Breast epithelium (tissue), 4 donors: ENCODE measurements at regions not wholly inside any gene's neighbourhood (a gene's known extent, or its start where the extent isn't known, plus 50 kb on each side); places are given as distances from the start of the nearest gene placed in this dataset.

Source experiments
- DNase-seq, 2 donors: peaks; one replicate each; pipeline ENCODE4 v3.0.0-alpha.2; 2019; ENCODE audit warnings: low spot score in 2 of 2
- H3K27ac ChIP-seq, 2 donors: fragments of 200-600 bp; sonication (generic) in 1 of 2; one replicate each; pipeline ENCODE4 v1.5.1; 2016 to 2019; ENCODE audit warnings: mild to moderate bottlenecking in 1 of 2
- H3K27me3 ChIP-seq, 2 donors: fragments of 200-600 bp; sonication (generic) in 1 of 2; one replicate each; pipeline versions ENCODE4 v1.5.1 to v1.6.0; 2017 to 2019; ENCODE audit warnings: control low read depth in 1 of 2, mild to moderate bottlenecking in 1 of 2
- H3K36me3 ChIP-seq: fragments of 200-600 bp; one replicate; pipeline ENCODE4 v1.5.1; 2019
- H3K4me1 ChIP-seq, 2 donors: fragments of 200-600 bp; sonication (generic); one replicate each; pipeline ENCODE4 v1.5.1; 2016 to 2019; ENCODE audit warnings: control low read depth in 1 of 2
- H3K4me3 ChIP-seq, 3 donors: fragments of 200-600 bp; sonication (generic); 1 replicate in 2 of 3; 2 replicates in 1 of 3; pipeline ENCODE4 v1.5.1; 2016 to 2019; ENCODE audit warnings: mild to moderate bottlenecking in 3 of 3, moderate library complexity in 2 of 3
- H3K9me3 ChIP-seq, 2 donors: fragments of 200-600 bp; sonication (generic) in 1 of 2; one replicate each; pipeline ENCODE4 v1.5.1; 2016 to 2019; ENCODE audit warnings: control low read depth in 1 of 2
- POLR2A ChIP-seq: fragments of 450-650 bp; IDR thresholded peaks from one replicate; pipeline ENCODE4 v1.6.1; 2016; ENCODE audit warnings: antibody characterized with exemption, mild to moderate bottlenecking, moderate library complexity
- POLR2AphosphoS5 ChIP-seq, 3 donors: sonication (generic); formaldehyde crosslinking; IDR thresholded peaks; one replicate each; pipeline ENCODE4 v1.6.1; 2017; ENCODE audit warnings: antibody characterized with exemption in 3 of 3
- intact Hi-C: fragments of 100-400 bp; cut with DNase I; formaldehyde crosslinking; loops from one replicate; pipeline ENCODE4 v1.15.1; 2023; ENCODE audit warnings: low total_unique reads
- TF ChIP-seq, protein P1 (sequence below), 3 donors: fragments of 450-650 bp; IDR thresholded peaks; one replicate each; pipeline ENCODE4 v1.5.1; 2016 to 2017; ENCODE audit warnings: antibody characterized with exemption in 3 of 3, mild to moderate bottlenecking in 3 of 3, moderate library complexity in 3 of 3

DNA sequence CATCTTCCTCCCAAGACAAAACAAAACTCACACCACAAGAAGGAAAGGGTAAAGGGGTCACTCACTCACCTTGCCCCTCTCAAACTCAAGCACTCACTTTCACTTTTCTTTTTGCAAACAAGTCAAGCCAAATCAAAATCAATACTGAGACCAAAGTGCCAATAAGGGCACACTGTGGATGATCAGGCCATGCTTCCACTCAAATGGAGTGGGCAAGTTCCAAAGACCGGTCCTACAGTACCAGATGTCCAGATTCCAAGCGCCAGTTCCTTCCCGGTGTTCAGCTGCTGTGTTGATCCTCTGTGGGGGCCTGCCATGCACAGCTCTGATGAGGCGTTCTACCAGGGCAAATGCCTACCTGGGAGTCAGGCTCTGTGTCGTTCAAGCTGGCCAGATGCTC, 162.6 kb upstream of the GRIK2 start:
- TF ChIP-seq POLR2AphosphoS5 (IDR thresholded peaks at IDR 0.05), result no peak
- TF ChIP-seq POLR2A, result no peak
- TF ChIP-seq, protein P1, sequence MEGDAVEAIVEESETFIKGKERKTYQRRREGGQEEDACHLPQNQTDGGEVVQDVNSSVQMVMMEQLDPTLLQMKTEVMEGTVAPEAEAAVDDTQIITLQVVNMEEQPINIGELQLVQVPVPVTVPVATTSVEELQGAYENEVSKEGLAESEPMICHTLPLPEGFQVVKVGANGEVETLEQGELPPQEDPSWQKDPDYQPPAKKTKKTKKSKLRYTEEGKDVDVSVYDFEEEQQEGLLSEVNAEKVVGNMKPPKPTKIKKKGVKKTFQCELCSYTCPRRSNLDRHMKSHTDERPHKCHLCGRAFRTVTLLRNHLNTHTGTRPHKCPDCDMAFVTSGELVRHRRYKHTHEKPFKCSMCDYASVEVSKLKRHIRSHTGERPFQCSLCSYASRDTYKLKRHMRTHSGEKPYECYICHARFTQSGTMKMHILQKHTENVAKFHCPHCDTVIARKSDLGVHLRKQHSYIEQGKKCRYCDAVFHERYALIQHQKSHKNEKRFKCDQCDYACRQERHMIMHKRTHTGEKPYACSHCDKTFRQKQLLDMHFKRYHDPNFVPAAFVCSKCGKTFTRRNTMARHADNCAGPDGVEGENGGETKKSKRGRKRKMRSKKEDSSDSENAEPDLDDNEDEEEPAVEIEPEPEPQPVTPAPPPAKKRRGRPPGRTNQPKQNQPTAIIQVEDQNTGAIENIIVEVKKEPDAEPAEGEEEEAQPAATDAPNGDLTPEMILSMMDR (IDR thresholded peaks at IDR 0.05), result no peak

GRCh38 chr6:101231606-101232235, 161.8 kb upstream of the GRIK2 start:
- intact Hi-C loops, result no loop called here
- Histone ChIP-seq H3K27me3 (no peaks in the 10 kb centered on the region), H3K4me1 (no peaks in the 10 kb centered on the region), H3K36me3 (no peaks in the 10 kb centered on the region), H3K4me3 (no peak overlapping the region), H3K9me3 (no peaks in the 10 kb centered on the region), H3K27ac (no peak overlapping the region)
- no peak for DNase-seq
- TF ChIP-seq POLR2A (no peak), POLR2AphosphoS5 (IDR thresholded peaks at IDR 0.05) (no peak)
- TF ChIP-seq, protein P1 (IDR thresholded peaks at IDR 0.05), result no peak

More for the DNA sequence above, 162.6 kb upstream of the GRIK2 start:
- Histone ChIP-seq H3K9me3 (peaks cover 0 to 4% of the 10 kb centered on the region in 2 donors), H3K4me1 (no peaks in the 10 kb centered on the region), H3K4me3 (no peak overlapping the region), H3K27ac (no peak overlapping the region), H3K36me3 (no peaks in the 10 kb centered on the region), H3K27me3 (no peaks in the 10 kb centered on the region)
- intact Hi-C loops, result no loop called here
- no peak for DNase-seq

DNA sequence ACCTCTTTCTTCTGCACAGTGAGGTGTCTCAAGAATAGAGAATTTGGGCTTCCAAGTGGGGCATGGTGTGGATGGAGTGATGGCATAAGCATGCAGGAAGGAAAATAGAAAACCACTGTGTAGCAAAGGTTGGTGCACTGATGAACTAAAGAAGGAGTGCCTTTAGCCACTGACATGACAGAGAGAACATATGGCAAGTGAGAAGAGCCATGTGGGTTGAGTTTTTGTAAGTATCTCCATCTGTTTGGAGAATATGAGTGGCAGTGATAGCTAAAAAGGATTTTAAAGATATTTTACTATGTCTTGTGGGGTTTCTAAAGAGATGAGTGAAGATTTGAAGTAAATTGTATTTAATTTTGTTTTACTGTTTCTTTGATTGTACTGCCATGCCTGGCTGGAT, 160.5 kb upstream of the GRIK2 start:
- Histone ChIP-seq H3K27me3 (no peaks in the 10 kb centered on the region), H3K4me3 (no peak overlapping the region), H3K27ac (no peak overlapping the region), H3K4me1 (no peaks in the 10 kb centered on the region), H3K9me3 (no peaks in the 10 kb centered on the region), H3K36me3 (no peaks in the 10 kb centered on the region)
- intact Hi-C loops, result no loop called here
- TF ChIP-seq POLR2AphosphoS5 (IDR thresholded peaks at IDR 0.05), result no peak
- no peak for DNase-seq

GRCh38 chr6:101236709-101237108, 156.8 kb upstream of the GRIK2 start:
- H3K27ac ChIP-seq, result no peak overlapping the region
- TF ChIP-seq POLR2AphosphoS5 (IDR thresholded peaks at IDR 0.05) (no peak), POLR2A (no peak)
- TF ChIP-seq, protein P1 (IDR thresholded peaks at IDR 0.05), result no peak
- DNase-seq, result no peak
- intact Hi-C loops, result no loop called here
- no peaks in the 10 kb centered on the region for H3K27me3 ChIP-seq
- no peaks in the 10 kb centered on the region for H3K36me3 ChIP-seq
- no peak overlapping the region for H3K4me3 ChIP-seq
- no peaks in the 10 kb centered on the region for H3K9me3 ChIP-seq
- no peaks in the 10 kb centered on the region for H3K4me1 ChIP-seq

DNA sequence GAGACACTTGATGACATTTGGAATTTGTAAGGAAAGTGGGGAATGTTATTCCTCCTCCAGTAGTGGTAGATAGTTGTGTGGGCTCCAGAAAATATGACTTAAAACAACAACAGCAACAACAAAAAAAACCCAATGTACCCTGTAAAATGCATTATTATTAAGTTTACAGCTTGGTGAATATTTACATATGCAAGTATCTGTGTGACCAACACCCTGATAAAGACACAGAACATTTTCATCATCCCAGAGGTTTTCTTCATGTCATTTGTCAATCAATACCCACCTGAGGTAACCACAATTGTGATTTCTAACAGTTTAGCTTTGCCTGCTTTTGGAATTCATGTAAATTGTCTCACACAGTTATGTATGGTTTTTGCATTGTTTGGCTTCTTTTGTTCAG, 152.1 kb upstream of the GRIK2 start:
- Histone ChIP-seq H3K4me3 (no peak overlapping the region), H3K9me3 (no peaks in the 10 kb centered on the region), H3K27ac (no peak overlapping the region), H3K36me3 (no peaks in the 10 kb centered on the region), H3K27me3 (no peaks in the 10 kb centered on the region), H3K4me1 (no peaks in the 10 kb centered on the region)
- no peak for DNase-seq
- intact Hi-C loops, result no loop called here
- no peak for TF ChIP-seq POLR2AphosphoS5 (IDR thresholded peaks at IDR 0.05)
- TF ChIP-seq, protein P1 (IDR thresholded peaks at IDR 0.05), result no peak
- TF ChIP-seq POLR2A, result no peak

GRCh38 chr6:101249470-101249869, 144.0 kb upstream of the GRIK2 start:
- intact Hi-C loops, result no loop called here

More at GRCh38 chr6:101249470-101249869, 144.0 kb upstream of the GRIK2 start:
- H3K9me3 ChIP-seq, result peaks cover 9 to 23% of the 10 kb centered on the region in 2 donors
- H3K4me3 ChIP-seq, result no peak overlapping the region
- no peaks in the 10 kb centered on the region for H3K36me3 ChIP-seq
- H3K27me3 ChIP-seq, result no peaks in the 10 kb centered on the region
- no peak overlapping the region for H3K27ac ChIP-seq
- no peak for DNase-seq
- TF ChIP-seq POLR2AphosphoS5 (IDR thresholded peaks at IDR 0.05) (no peak), POLR2A (no peak)
- TF ChIP-seq, protein P1 (IDR thresholded peaks at IDR 0.05), result no peak
- H3K4me1 ChIP-seq, result no peaks in the 10 kb centered on the region
